ENCODE measurements at regions not wholly inside any gene's neighbourhood (a gene's known extent, or its start where the extent isn't known, plus 50 kb on each side); places are given as distances from the start of the nearest gene placed in this dataset.

- no peak for DNase-seq (ENCODE audit: low read depth in 1 of 2, low spot score in 1 of 2)
- Histone ChIP-seq H3K27me3 (ENCODE audit: insufficient read depth, poor library complexity, severe bottlenecking) (no peaks in the 10 kb centered on the region), H3K27ac (replicated peaks) (no peak overlapping the region), H3K4me3 (replicated peaks; ENCODE audit: insufficient read depth, low read length) (no peak overlapping the region)
- TF ChIP-seq POLR2AphosphoS5 (IDR thresholded peaks at IDR 0.05; ENCODE audit: low read depth) (no peak), GABPA (IDR thresholded peaks at IDR 0.05; ENCODE audit: low read depth) (no peak), CTCF (IDR thresholded peaks at IDR 0.05; ENCODE audit: insufficient read depth, low read length) (no peak), SPI1 (IDR thresholded peaks at IDR 0.05; ENCODE audit: borderline replicate concordance, low read depth) (no peak), REST (IDR thresholded peaks at IDR 0.05; ENCODE audit: insufficient replicate concordance, low read depth) (no peak)
Observed at GRCh38 chr1:14495996-14496395, 102.5 kb upstream of the KAZN start.

- Histone ChIP-seq H3K27ac (replicated peaks) (no peak overlapping the region), H3K27me3 (ENCODE audit: insufficient read depth, poor library complexity, severe bottlenecking) (no peaks in the 10 kb centered on the region), H3K4me3 (replicated peaks; ENCODE audit: insufficient read depth, low read length) (no peak overlapping the region)
- no peak for TF ChIP-seq POLR2AphosphoS5 (IDR thresholded peaks at IDR 0.05; ENCODE audit: low read depth)
- no peak for TF ChIP-seq GABPA (IDR thresholded peaks at IDR 0.05; ENCODE audit: low read depth)
- no peak for DNase-seq (ENCODE audit: low read depth in 1 of 2, low spot score in 1 of 2)
Observed at GRCh38 chr1:14498839-14499238, 99.6 kb upstream of the KAZN start.

- Histone ChIP-seq H3K27me3 (ENCODE audit: insufficient read depth, poor library complexity, severe bottlenecking) (no peaks in the 10 kb centered on the region), H3K27ac (replicated peaks) (no peak overlapping the region)
- no peak for TF ChIP-seq CTCF (IDR thresholded peaks at IDR 0.05; ENCODE audit: insufficient read depth, low read length)
- TF ChIP-seq REST (IDR thresholded peaks at IDR 0.05; ENCODE audit: insufficient replicate concordance, low read depth): no peak
- TF ChIP-seq SPI1 (IDR thresholded peaks at IDR 0.05; ENCODE audit: borderline replicate concordance, low read depth): no peak
- no peak for TF ChIP-seq POLR2AphosphoS5 (IDR thresholded peaks at IDR 0.05; ENCODE audit: low read depth)
- no peak for TF ChIP-seq GABPA (IDR thresholded peaks at IDR 0.05; ENCODE audit: low read depth)
Observed at GRCh38 chr1:14499312-14500040, 99.0 kb upstream of the KAZN start.

GRCh38 chr1:14500041-14500440 is 98.4 kb upstream of the KAZN start:
- no peaks in the 10 kb centered on the region for H3K27me3 ChIP-seq (ENCODE audit: insufficient read depth, poor library complexity, severe bottlenecking)
- TF ChIP-seq SPI1 (IDR thresholded peaks at IDR 0.05; ENCODE audit: borderline replicate concordance, low read depth): no peak
- no peak for TF ChIP-seq POLR2AphosphoS5 (IDR thresholded peaks at IDR 0.05; ENCODE audit: low read depth)
- TF ChIP-seq GABPA (IDR thresholded peaks at IDR 0.05; ENCODE audit: low read depth): no peak
- TF ChIP-seq REST (IDR thresholded peaks at IDR 0.05; ENCODE audit: insufficient replicate concordance, low read depth): no peak
- TF ChIP-seq CTCF (IDR thresholded peaks at IDR 0.05; ENCODE audit: insufficient read depth, low read length): no peak
- no peak overlapping the region for H3K27ac ChIP-seq (replicated peaks)
- DNase-seq (ENCODE audit: low read depth in 1 of 2, low spot score in 1 of 2): no peak
- no peak overlapping the region for H3K4me3 ChIP-seq (replicated peaks; ENCODE audit: insufficient read depth, low read length)

More at GRCh38 chr1:14499312-14500040, 99.0 kb upstream of the KAZN start:
- no peak overlapping the region for H3K4me3 ChIP-seq (replicated peaks; ENCODE audit: insufficient read depth, low read length)
- no peak for DNase-seq (ENCODE audit: low read depth in 1 of 2, low spot score in 1 of 2)
